GM21526 (cell line): ENCODE measurements at regions not wholly inside any gene's neighbourhood (a gene's known extent, or its start where the extent isn't known, plus 50 kb on each side); places are given as distances from the start of the nearest gene placed in this dataset.

Source experiments
- ATAC-seq: cut with Tn5 transposase; IDR thresholded peaks from one replicate; pipeline ENCODE4 v1.9.1; 2021; ENCODE audit warnings: moderate library complexity; ENCODE audit not compliant: unreplicated experiment, low FRiP score

- no peak for ATAC-seq
Observed at GRCh38 chr16:80433623-80434022, 107.2 kb upstream of the DYNLRB2 start.

GRCh38 chr16:80427795-80428194, 113.0 kb upstream of the DYNLRB2 start:
- no peak for ATAC-seq

DNA sequence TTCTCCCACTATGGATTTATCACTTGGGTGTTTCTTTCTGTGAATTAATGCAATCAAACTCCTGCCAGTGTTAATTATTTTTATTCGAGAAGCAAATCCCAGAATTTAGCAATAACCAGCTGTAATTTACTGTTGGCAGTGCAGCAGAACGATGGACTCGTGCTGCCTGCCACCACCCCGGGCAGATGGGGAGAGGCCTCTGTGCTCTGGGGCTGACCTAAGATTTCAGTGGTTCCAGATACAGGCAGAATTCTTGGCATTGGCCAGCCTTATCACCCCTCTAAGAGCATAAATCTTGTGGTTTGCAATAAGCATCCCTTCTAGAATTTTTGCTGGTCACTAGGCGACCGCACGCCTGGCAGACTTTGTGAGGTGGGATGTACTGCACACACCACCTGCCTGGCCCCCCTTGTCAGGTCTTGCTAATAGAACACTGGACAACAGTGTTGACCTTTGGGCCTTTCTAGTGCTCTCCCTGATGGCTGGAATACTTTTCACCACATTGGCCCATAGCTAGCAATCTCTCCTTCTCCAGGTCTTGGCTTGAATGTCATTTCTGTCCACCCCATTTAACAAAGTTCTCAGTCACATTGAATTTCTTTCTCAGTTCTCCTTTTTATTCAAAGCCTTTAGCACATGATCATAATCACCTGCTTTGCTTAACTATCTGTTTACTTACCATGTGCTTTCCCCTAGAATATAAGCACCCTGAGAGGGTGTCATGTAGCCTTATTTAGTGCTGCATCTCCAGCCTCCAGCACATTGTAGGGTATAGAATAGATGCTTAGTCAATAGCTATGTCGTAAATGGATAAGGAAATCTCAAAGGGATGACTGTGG, 122.1 kb upstream of the DYNLRB2 start:
- ATAC-seq = no peak

DNA sequence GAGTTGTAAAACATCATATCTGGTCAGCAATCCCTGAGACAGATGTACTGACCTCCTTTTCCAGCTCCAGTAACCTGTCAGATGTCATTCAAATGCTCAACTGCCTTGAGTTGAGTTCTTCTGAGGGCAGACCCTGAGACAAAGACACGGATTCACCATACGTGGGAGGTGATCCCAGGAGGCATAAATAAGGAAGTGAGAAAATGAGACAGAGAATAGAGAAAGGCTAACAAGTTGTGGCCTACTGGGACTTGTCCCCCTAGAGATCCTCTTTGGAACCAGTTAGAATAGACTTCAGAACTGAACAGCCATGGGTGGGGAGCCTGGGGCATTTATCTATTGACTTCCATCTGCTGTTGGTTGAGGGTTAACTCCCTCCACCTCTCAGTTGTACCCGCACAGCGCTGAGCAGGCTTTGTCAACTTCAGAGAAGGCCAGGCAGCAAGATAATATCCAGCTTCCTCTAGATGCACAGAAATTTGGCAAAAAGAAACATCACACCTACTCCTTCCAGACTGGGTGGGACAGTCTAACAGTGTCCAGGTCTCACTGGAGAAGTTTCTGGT, 123.0 kb upstream of the DYNLRB2 start:
- ATAC-seq = no peak

DNA sequence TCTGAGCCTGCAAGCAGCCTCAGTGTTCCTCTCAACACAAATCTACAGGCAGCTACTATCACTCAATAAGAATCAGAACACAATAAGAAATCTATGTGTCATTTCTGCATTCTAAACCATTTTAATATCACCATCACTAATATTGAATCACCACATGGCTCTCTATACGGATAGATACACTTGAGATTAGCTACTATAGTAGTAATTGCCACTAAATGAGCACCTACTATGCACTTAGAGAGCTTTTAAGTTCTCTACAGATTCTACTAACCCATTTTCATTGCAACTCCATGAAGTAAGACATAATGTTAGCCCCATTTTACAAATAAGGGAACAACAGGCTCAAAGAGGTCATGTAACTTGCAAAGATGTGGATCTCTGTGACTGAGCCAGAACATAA, 132.8 kb upstream of the DYNLRB2 start:
- ATAC-seq = no peak

DNA sequence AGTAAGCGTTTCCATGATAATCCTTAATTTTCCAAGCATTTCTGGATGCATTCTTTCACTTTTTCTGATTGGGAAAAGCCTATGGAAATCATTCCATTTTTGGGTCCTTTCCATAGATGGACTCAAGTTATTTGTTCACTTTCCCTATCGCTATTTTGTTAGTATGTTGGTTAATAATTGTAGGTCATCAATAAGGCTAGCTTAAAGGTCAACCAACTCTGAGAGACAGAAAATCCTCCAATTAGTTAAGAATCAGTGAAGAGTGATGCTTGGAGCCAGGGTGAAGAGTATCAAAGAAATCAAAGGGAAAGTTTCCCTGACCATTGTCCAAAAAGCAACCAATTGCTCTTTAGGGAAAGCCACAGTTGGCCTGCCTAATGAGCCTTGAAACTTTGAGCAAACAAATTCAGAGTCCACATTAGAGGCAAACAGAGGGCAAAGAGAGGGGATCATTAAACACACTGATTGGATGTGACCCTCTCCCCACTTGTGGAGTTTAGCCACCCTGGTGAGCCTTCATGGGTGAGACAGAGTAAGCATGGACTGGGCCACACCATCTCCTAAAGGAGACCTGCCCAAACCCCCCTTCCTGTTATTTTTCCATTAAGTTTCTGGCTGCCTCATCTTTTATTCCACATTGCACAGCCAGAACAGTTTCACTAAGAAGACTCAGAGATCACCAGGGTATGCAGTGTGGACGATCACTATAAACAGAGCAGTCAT, 133.4 kb upstream of the DYNLRB2 start:
- no peak for ATAC-seq

- ATAC-seq = no peak
Observed at GRCh38 chr16:80404847-80405246, 135.9 kb upstream of the DYNLRB2 start.

- no peak for ATAC-seq
Observed at GRCh38 chr16:80403894-80404293, 136.9 kb upstream of the DYNLRB2 start.

GRCh38 chr16:80390871-80391489, 149.8 kb upstream of the DYNLRB2 start:
- ATAC-seq = no peak

DNA sequence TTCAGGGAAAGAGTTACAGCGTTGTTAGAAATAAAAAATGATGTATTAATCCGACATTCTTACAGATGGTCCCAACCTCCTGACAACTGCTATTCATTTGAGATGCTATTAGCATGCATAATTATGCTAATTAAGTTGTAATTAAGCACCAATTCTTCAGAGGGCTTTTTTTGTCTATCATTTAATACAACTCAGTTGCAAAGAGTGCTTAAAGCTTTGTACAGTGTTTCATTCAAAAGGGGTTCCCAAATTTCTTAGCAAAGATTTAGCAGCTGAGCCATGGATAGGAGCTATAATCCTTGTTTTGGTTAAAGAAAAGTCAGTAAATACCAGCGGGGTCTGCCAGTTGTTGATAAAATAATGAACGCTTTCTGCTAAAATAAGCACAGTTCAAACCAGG, 150.7 kb upstream of the DYNLRB2 start:
- ATAC-seq = no peak

DNA sequence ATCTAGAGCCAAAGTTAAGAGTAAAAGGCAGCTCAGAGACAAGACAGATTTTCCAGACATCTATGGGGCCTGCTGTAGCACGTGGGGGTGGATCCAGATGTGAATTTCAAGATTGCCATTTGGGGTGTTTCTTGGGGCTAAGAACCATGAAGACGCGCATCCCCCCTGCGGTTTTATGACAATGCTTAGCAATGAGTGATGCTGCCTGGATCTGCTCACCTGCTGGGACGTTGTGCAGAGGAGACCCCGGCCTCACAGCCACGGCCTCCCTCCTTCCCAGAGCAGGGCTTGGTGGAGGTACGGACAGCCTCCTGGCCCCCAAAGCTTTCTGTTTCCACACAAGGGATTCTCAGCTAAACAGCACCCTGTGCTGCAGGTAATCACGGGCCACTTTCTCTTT, 151.5 kb upstream of the DYNLRB2 start:
- ATAC-seq = no peak

- no peak for ATAC-seq
Observed at GRCh38 chr16:80387318-80387921, 153.4 kb upstream of the DYNLRB2 start.

DNA sequence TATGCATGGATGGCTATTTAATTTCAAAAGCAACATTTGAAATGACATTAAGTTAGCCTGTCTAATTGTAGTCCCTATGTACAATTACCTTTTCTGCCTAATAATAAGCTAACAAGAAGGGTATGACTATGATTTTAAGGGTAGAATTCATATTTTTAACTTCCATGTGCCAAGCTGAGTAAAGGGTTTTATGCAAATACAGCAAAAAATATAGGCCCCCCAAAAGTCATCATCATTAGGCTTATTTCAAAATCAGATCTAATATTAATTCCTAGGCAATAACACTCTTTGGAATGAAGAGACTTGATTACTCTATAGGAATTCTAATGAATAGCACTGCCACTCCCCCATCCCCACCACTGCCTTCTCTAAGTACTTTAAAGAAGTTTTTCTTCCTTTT, 155.9 kb upstream of the DYNLRB2 start:
- no peak for ATAC-seq

- no peak for ATAC-seq
Observed at GRCh38 chr16:80380514-80380913, 160.3 kb upstream of the DYNLRB2 start.

GRCh38 chr16:80377096-80377956, 163.5 kb upstream of the DYNLRB2 start:
- no peak for ATAC-seq

GRCh38 chr16:80375973-80376372, 164.8 kb upstream of the DYNLRB2 start:
- ATAC-seq = no peak

- no peak for ATAC-seq
Observed at GRCh38 chr16:80375513-80375912, 165.3 kb upstream of the DYNLRB2 start.

DNA sequence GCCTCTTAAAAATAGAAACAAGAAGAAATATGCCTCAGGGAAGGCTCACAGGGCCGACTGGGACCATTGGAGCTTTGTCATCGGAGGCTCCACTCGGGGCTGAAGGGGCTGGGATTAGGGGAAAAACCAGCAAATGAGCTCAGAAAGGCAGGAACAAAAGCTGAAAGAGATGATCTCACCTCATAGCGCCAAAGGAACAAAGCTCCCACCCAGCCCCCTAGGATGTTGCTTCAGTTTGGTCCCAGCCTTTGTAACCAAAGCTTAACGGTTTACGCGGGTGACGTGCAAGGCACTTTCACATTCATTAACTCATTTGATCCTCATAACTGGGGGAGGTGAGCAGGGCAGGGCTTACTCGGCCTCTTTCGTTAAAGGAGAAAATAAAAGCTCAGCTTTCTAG, 168.5 kb upstream of the DYNLRB2 start:
- no peak for ATAC-seq

- no peak for ATAC-seq
Observed at GRCh38 chr16:80369138-80369958, 171.4 kb upstream of the DYNLRB2 start.
